Thyroid gland (tissue), 4 donors: ENCODE measurements at regions not wholly inside any gene's neighbourhood (a gene's known extent, or its start where the extent isn't known, plus 50 kb on each side); places are given as distances from the start of the nearest gene placed in this dataset.

Experiments
- POLR2A ChIP-seq, 2 donors: fragments of 450-650 bp; IDR thresholded peaks; one replicate each; pipeline ENCODE4 v1.6.1; 2017; ENCODE audit warnings: antibody characterized with exemption in 2 of 2, mild to moderate bottlenecking in 2 of 2, moderate library complexity in 1 of 2
- TF ChIP-seq, protein P1 (sequence below), 6 experiments: fragments of 200-600 bp in 3 of 6; fragments of 450-650 bp in 3 of 6; sonication (generic) in 3 of 6; IDR thresholded peaks; one replicate each; pipeline ENCODE4 v1.5.1; 2016 to 2019; ENCODE audit warnings: antibody characterized with exemption in 6 of 6, mild to moderate bottlenecking in 2 of 6, inconsistent platforms in 1 of 6, moderate library complexity in 1 of 6

GRCh38 chr6:167525774-167526173 lies 200.9 kb downstream of the TTLL2 start:
- TF ChIP-seq, protein P1, sequence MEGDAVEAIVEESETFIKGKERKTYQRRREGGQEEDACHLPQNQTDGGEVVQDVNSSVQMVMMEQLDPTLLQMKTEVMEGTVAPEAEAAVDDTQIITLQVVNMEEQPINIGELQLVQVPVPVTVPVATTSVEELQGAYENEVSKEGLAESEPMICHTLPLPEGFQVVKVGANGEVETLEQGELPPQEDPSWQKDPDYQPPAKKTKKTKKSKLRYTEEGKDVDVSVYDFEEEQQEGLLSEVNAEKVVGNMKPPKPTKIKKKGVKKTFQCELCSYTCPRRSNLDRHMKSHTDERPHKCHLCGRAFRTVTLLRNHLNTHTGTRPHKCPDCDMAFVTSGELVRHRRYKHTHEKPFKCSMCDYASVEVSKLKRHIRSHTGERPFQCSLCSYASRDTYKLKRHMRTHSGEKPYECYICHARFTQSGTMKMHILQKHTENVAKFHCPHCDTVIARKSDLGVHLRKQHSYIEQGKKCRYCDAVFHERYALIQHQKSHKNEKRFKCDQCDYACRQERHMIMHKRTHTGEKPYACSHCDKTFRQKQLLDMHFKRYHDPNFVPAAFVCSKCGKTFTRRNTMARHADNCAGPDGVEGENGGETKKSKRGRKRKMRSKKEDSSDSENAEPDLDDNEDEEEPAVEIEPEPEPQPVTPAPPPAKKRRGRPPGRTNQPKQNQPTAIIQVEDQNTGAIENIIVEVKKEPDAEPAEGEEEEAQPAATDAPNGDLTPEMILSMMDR (IDR thresholded peaks at IDR 0.05) = no peak
- TF ChIP-seq POLR2A (IDR thresholded peaks at IDR 0.05) = no peak
